SK-N-SH treated with all-trans-retinoic acid at 6 μM for 48 hours (cell line): ENCODE measurements at regions not wholly inside any gene's neighbourhood (a gene's known extent, or its start where the extent isn't known, plus 50 kb on each side); places are given as distances from the start of the nearest gene placed in this dataset.

Experiments
- ATAC-seq: fragments of 200-7000 bp; cut with Tn5 transposase; 3 replicates; pipeline ENCODE4 v1.9.1; 2020; ENCODE audit warnings: mild to moderate bottlenecking, moderate library complexity
- BACH2 ChIP-seq: fragments of 250-450 bp; sonication (Bioruptor Pico); IDR thresholded peaks from 2 replicates; pipeline ENCODE4 v1.9.0; 2021; ENCODE audit warnings: mild to moderate bottlenecking, borderline replicate concordance
- CREB5 ChIP-seq: fragments of 250-450 bp; sonication (Bioruptor Pico); IDR thresholded peaks from 2 replicates; pipeline ENCODE4 v1.5.1; 2020; ENCODE audit warnings: low read depth, mild to moderate bottlenecking, moderate library complexity
- CSDC2 ChIP-seq: fragments of 250-450 bp; sonication (Bioruptor Pico); IDR thresholded peaks from 2 replicates; pipeline ENCODE4 v1.5.0; 2020; ENCODE audit warnings: mild to moderate bottlenecking, moderate library complexity
- ESRRG ChIP-seq: fragments of 250-450 bp; sonication (Bioruptor Pico); IDR thresholded peaks from 2 replicates; pipeline ENCODE4 v1.6.1; 2021; ENCODE audit warnings: mild to moderate bottlenecking
- GLIS3 ChIP-seq: fragments of 250-450 bp; sonication (Bioruptor Pico); IDR thresholded peaks from 2 replicates; pipeline ENCODE4 v1.5.0; 2020; ENCODE audit warnings: mild to moderate bottlenecking, moderate library complexity
- OSR1 ChIP-seq: fragments of 250-450 bp; sonication (Bioruptor Pico); IDR thresholded peaks from 2 replicates; pipeline ENCODE4 v1.8.0; 2022; ENCODE audit warnings: moderate library complexity, mild to moderate bottlenecking, inconsistent platforms
- RARB ChIP-seq: fragments of 250-450 bp; sonication (Bioruptor Pico); IDR thresholded peaks from 2 replicates; pipeline ENCODE4 v1.8.0; 2021; ENCODE audit warnings: mild to moderate bottlenecking, moderate library complexity
- SNAI2 ChIP-seq: fragments of 250-450 bp; sonication (Bioruptor Pico); IDR thresholded peaks from 2 replicates; pipeline ENCODE4 v1.5.0; 2020; ENCODE audit warnings: mild to moderate bottlenecking, moderate library complexity
- TCF4 ChIP-seq: fragments of 250-450 bp; sonication (Bioruptor Pico); IDR thresholded peaks from 2 replicates; pipeline ENCODE4 v1.8.0; 2021; ENCODE audit warnings: mild to moderate bottlenecking, moderate library complexity, borderline replicate concordance
- TOX ChIP-seq: fragments of 250-450 bp; sonication (Bioruptor Pico); IDR thresholded peaks from 2 replicates; pipeline ENCODE4 v1.8.0; 2021; ENCODE audit warnings: mild to moderate bottlenecking, moderate library complexity, borderline replicate concordance
- ZC3H10 ChIP-seq: fragments of 250-450 bp; sonication (Bioruptor Pico); IDR thresholded peaks from 2 replicates; pipeline ENCODE4 v1.5.1; 2021; ENCODE audit warnings: mild to moderate bottlenecking, moderate library complexity
- ZFP3 ChIP-seq: fragments of 250-450 bp; sonication (Bioruptor Pico); IDR thresholded peaks from 2 replicates; pipeline ENCODE4 v1.5.0; 2020; ENCODE audit warnings: mild to moderate bottlenecking, moderate library complexity
- ZNF565 ChIP-seq: fragments of 450-650 bp; formaldehyde crosslinking; conservative IDR thresholded peaks from 2 replicates; pipeline ENCODE4 v1.5.0; 2020; ENCODE audit warnings: low read depth, mild to moderate bottlenecking, moderate library complexity
- ZNF70 ChIP-seq: fragments of 450-650 bp; formaldehyde crosslinking; IDR thresholded peaks from 2 replicates; pipeline ENCODE4 v1.5.0; 2020; ENCODE audit warnings: mild to moderate bottlenecking, moderate library complexity
- ZNF8 ChIP-seq: fragments of 450-650 bp; formaldehyde crosslinking; IDR thresholded peaks from 2 replicates; pipeline ENCODE4 v1.5.0; 2020; ENCODE audit warnings: mild to moderate bottlenecking, moderate library complexity
- TF ChIP-seq, protein P1 (sequence below): fragments of 250-450 bp; sonication (Bioruptor Pico); IDR thresholded peaks from 2 replicates; pipeline ENCODE4 v1.8.0; 2020; ENCODE audit warnings: mild to moderate bottlenecking, moderate library complexity, borderline replicate concordance
- TF ChIP-seq, protein P2 (sequence below): fragments of 250-450 bp; sonication (Bioruptor Pico); IDR thresholded peaks from 2 replicates; pipeline ENCODE4 v1.8.0; 2021; ENCODE audit warnings: low read depth, mild to moderate bottlenecking, moderate library complexity, borderline replicate concordance
- TF ChIP-seq, protein P3 (sequence below): fragments of 250-450 bp; sonication (Bioruptor Pico); IDR thresholded peaks from 2 replicates; pipeline ENCODE4 v1.5.0; 2020; ENCODE audit warnings: mild to moderate bottlenecking, moderate library complexity

DNA sequence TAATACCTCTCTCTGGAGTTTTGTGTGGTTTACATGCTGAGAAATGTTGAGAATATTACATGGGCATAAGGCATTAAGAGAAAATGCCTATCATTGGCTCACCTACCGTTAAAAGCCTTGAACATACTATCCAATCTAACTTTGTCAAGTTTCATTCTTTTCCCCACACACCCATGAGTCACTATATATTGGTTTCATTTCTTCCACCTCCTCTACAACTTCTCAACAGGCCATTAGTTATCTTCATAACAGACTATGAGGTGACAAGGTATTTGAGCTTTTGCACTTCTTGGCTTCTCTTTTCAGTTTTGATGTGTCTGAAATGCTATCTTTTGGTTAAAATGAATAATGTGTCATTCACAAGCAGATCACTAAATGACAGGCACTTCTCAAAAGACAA, 288.0 kb downstream of the KCNN2 start:
- ATAC-seq, result no peak
- TF ChIP-seq TOX (CRISPR knock-in tag) (no peak), GLIS3 (CRISPR knock-in tag) (no peak), CREB5 (CRISPR knock-in tag) (no peak), ESRRG (no peak), ZC3H10 (CRISPR knock-in tag) (no peak), ZNF8 (no peak), SNAI2 (CRISPR knock-in tag) (no peak), OSR1 (CRISPR knock-in tag) (no peak), TCF4 (no peak), ZFP3 (CRISPR knock-in tag) (no peak), RARB (CRISPR knock-in tag) (no peak), ZNF70 (CRISPR knock-in tag) (no peak)
- TF ChIP-seq, protein P1, sequence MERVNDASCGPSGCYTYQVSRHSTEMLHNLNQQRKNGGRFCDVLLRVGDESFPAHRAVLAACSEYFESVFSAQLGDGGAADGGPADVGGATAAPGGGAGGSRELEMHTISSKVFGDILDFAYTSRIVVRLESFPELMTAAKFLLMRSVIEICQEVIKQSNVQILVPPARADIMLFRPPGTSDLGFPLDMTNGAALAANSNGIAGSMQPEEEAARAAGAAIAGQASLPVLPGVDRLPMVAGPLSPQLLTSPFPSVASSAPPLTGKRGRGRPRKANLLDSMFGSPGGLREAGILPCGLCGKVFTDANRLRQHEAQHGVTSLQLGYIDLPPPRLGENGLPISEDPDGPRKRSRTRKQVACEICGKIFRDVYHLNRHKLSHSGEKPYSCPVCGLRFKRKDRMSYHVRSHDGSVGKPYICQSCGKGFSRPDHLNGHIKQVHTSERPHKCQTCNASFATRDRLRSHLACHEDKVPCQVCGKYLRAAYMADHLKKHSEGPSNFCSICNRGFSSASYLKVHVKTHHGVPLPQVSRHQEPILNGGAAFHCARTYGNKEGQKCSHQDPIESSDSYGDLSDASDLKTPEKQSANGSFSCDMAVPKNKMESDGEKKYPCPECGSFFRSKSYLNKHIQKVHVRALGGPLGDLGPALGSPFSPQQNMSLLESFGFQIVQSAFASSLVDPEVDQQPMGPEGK (CRISPR knock-in tag), result no peak
- TF ChIP-seq, protein P2, sequence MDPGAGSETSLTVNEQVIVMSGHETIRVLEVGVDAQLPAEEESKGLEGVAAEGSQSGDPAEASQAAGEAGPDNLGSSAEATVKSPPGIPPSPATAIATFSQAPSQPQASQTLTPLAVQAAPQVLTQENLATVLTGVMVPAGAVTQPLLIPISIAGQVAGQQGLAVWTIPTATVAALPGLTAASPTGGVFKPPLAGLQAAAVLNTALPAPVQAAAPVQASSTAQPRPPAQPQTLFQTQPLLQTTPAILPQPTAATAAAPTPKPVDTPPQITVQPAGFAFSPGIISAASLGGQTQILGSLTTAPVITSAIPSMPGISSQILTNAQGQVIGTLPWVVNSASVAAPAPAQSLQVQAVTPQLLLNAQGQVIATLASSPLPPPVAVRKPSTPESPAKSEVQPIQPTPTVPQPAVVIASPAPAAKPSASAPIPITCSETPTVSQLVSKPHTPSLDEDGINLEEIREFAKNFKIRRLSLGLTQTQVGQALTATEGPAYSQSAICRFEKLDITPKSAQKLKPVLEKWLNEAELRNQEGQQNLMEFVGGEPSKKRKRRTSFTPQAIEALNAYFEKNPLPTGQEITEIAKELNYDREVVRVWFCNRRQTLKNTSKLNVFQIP (CRISPR knock-in tag), result no peak

DNA sequence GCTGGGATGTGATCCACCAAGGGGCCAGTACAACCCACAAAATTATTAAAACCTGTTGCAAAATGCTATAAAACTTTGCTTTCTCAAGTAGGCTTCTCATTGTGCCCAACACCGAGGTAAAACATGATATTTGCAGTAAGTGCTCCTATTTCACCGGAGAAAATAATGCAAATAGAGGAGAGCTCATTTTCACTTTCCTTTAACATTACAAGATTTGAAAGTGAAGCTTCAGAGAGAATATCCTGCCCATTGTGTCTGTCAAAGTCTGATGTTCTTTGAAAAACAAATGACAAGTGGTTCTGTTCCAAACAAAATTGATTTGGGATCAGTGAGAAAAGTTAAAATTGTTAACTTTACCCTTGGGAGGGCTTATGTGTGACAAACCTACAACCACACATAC, 287.1 kb downstream of the KCNN2 start:
- TF ChIP-seq GLIS3 (CRISPR knock-in tag), result no peak
- ATAC-seq, result no peak

DNA sequence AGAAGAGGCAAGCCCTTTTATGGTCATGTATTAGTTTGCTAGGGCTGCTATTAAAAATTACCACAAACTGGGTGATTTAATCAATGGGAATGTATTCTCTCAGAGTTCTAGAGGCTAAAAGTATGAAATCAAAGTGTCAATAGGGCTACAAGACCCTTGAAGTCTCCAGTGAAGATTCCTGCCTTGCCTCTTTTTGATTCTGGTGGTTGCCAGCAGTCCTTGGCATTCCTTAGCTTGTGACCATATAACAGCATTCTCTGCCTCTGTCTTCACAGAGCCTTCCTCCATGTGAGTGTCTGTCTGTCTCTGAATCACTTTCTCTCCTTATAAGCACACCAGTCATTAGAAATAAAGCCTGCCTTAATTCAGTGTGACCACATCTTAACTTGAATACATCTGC, 282.7 kb downstream of the KCNN2 start:
- ATAC-seq, result no peak
- TF ChIP-seq TCF4, result no peak
- no peak for TF ChIP-seq RARB (CRISPR knock-in tag)
- TF ChIP-seq ZFP3 (CRISPR knock-in tag), result no peak
- no peak for TF ChIP-seq ZC3H10 (CRISPR knock-in tag)
- TF ChIP-seq CREB5 (CRISPR knock-in tag), result no peak
- TF ChIP-seq BACH2 (CRISPR knock-in tag), result no peak
- TF ChIP-seq, protein P3, sequence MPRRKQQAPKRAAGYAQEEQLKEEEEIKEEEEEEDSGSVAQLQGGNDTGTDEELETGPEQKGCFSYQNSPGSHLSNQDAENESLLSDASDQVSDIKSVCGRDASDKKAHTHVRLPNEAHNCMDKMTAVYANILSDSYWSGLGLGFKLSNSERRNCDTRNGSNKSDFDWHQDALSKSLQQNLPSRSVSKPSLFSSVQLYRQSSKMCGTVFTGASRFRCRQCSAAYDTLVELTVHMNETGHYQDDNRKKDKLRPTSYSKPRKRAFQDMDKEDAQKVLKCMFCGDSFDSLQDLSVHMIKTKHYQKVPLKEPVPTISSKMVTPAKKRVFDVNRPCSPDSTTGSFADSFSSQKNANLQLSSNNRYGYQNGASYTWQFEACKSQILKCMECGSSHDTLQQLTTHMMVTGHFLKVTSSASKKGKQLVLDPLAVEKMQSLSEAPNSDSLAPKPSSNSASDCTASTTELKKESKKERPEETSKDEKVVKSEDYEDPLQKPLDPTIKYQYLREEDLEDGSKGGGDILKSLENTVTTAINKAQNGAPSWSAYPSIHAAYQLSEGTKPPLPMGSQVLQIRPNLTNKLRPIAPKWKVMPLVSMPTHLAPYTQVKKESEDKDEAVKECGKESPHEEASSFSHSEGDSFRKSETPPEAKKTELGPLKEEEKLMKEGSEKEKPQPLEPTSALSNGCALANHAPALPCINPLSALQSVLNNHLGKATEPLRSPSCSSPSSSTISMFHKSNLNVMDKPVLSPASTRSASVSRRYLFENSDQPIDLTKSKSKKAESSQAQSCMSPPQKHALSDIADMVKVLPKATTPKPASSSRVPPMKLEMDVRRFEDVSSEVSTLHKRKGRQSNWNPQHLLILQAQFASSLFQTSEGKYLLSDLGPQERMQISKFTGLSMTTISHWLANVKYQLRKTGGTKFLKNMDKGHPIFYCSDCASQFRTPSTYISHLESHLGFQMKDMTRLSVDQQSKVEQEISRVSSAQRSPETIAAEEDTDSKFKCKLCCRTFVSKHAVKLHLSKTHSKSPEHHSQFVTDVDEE (CRISPR knock-in tag), result no peak
- no peak for TF ChIP-seq ZNF8
- TF ChIP-seq SNAI2 (CRISPR knock-in tag), result no peak
- no peak for TF ChIP-seq OSR1 (CRISPR knock-in tag)
- no peak for TF ChIP-seq TOX (CRISPR knock-in tag)
- TF ChIP-seq ZNF565 (CRISPR knock-in tag), result no peak
- TF ChIP-seq CSDC2 (CRISPR knock-in tag), result no peak
- no peak for TF ChIP-seq GLIS3 (CRISPR knock-in tag)
- TF ChIP-seq, protein P2 (CRISPR knock-in tag), result no peak
- TF ChIP-seq, protein P1 (CRISPR knock-in tag), result no peak
